SH-SY5Y (cell line): ENCODE measurements at regions not wholly inside any gene's neighbourhood (a gene's known extent, or its start where the extent isn't known, plus 50 kb on each side); places are given as distances from the start of the nearest gene placed in this dataset.

Experiments used
- GATA2 ChIP-seq: IDR thresholded peaks from 2 replicates; pipeline ENCODE4 v1.6.1; 2011; ENCODE audit warnings: mild to moderate bottlenecking, low read depth, low read length
- GATA3 ChIP-seq: IDR thresholded peaks from 2 replicates; pipeline ENCODE4 v1.6.1; 2011; ENCODE audit warnings: low read depth, mild to moderate bottlenecking, low read length, moderate library complexity

GRCh38 chr20:5416086-5416485 is 99.3 kb upstream of the PROKR2 start:
- TF ChIP-seq GATA2 (no peak), GATA3 (no peak)
